ENCODE measurements at regions not wholly inside any gene's neighbourhood (a gene's known extent, or its start where the extent isn't known, plus 50 kb on each side); places are given as distances from the start of the nearest gene placed in this dataset.

DNA sequence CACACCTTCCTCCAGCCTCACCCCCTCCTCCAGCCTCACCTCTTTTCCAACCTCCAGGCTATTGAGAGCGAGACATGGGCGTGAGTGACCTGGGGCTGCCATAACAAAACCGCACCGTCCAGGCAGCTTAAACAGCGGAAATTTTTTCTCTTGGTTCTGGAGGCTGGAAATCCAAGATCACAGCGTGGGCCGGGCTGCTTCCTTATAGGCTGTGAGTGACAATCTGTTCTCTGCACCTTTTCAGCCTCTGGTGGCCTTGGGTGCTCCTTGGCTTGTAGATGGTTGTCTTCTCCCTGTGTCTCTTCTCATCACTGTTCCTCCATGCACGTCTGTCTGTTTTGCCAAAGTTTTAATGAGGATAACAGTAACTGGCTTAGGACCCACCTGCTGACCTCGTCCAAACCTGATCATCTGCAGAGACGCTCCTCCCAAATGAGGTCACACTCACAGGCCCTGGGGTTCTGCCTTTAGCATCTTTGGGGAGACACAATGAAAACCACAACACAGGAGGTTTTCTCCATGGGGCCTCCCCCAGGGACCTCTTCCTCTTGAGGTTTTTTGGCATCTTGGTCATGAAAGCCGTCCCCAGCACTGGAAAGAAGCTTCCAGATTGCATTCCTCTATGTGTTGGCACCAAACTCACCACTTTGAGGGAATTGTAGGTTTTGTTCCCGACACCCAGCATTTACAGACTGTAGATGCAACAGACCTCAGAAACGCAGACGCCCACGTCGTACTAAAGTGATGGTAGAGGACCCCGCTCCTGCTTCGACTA, 878.1 kb downstream of the BRD1 start:
- peaks cover 0 to 29% of the 10 kb centered on the region in 2 experiments for H3K27me3 ChIP-seq (replicated peaks in 1 of 2; ENCODE audit: control insufficient read depth in 2 of 2, extremely low read depth in 1 of 2, insufficient read depth in 2 of 2, low read length in 1 of 2)
- H3K4me1 Mint-ChIP-seq: no peaks in the 10 kb centered on the region
- no peak overlapping the region for H3K4me3 Mint-ChIP-seq
- no peak overlapping the region for H3K4me3 ChIP-seq (ENCODE audit: control insufficient read depth in 1 of 2, extremely low read depth in 1 of 2, low read length in 1 of 2)
- H3K27me3 Mint-ChIP-seq: peaks cover 11% of the 10 kb centered on the region in 2 donors
- no peaks in the 10 kb centered on the region for H3K9me3 ChIP-seq
- POLR2A ChIA-PET: no interaction called here
- WGBS (ENCODE audit: insufficient coverage): 72% methylated on average over 14 of the region's 18 CpGs
- no peak overlapping the region for H3K27ac Mint-ChIP-seq
- no peaks in the 10 kb centered on the region for H3K36me3 ChIP-seq (ENCODE audit: control insufficient read depth in 2 of 2, extremely low read depth in 1 of 2, insufficient read depth in 1 of 2, low read length in 1 of 2)
- DNase-seq: no peak
- H3K27ac ChIP-seq (ENCODE audit: low read length): no peak overlapping the region
- ATAC-seq (replicated peaks in 1 of 4): no peak
- CTCF ChIA-PET: no interaction called here
- no peaks in the 10 kb centered on the region for H3K36me3 Mint-ChIP-seq
- no peaks in the 10 kb centered on the region for H3K4me1 ChIP-seq (ENCODE audit: control insufficient read depth in 1 of 2, extremely low read depth in 1 of 2, insufficient read depth in 2 of 2, low read length in 2 of 2)
- H3K9me3 Mint-ChIP-seq: no peaks in the 10 kb centered on the region

DNA sequence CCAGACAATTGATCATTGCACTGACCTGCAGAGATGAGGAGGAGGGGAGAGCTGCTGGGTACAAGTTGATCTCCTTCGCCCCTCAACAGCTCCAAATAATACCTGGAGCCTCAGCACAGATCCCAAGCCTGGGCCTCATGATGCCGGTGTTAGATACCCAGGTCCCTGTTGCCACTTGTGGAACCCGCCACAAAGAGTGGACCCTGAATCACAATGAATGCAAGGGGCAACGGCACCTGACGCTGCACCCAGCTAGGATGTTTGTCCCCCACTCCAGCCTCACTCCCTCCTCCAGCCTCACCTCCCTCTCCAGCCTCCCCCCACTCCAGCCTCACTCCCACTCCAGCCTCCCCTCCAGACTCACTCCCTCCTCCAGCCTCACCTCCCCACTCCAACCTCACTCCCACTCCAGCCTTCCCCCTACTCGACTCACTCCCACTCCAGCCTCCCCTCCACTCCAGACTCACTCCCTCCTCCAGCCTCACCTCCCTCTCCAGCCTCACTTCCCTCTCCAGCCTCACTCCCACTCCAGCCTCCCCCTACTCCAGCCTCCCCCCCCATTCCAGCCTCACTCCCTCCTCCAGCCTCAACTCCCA, 879.0 kb downstream of the BRD1 start:
- no peak overlapping the region for H3K4me3 Mint-ChIP-seq
- CTCF ChIA-PET: no interaction called here
- Histone ChIP-seq H3K27me3 (replicated peaks in 1 of 2; ENCODE audit: control insufficient read depth in 2 of 2, extremely low read depth in 1 of 2, insufficient read depth in 2 of 2, low read length in 1 of 2) (peaks cover 0 to 35% of the 10 kb centered on the region in 2 experiments), H3K4me1 (ENCODE audit: control insufficient read depth in 1 of 2, extremely low read depth in 1 of 2, insufficient read depth in 2 of 2, low read length in 2 of 2) (no peaks in the 10 kb centered on the region), H3K4me3 (ENCODE audit: control insufficient read depth in 1 of 2, extremely low read depth in 1 of 2, low read length in 1 of 2) (no peak overlapping the region), H3K27ac (ENCODE audit: low read length) (no peak overlapping the region), H3K9me3 (no peaks in the 10 kb centered on the region), H3K36me3 (ENCODE audit: control insufficient read depth in 2 of 2, extremely low read depth in 1 of 2, insufficient read depth in 1 of 2, low read length in 1 of 2) (no peaks in the 10 kb centered on the region)
- 73% methylated on average over 4 of the region's 6 CpGs for WGBS (ENCODE audit: insufficient coverage)
- H3K27me3 Mint-ChIP-seq: peaks cover 11 to 12% of the 10 kb centered on the region in 2 donors
- no peaks in the 10 kb centered on the region for H3K4me1 Mint-ChIP-seq
- ATAC-seq (replicated peaks in 1 of 4) (no peak), DNase-seq (no peak)
- no peaks in the 10 kb centered on the region for H3K9me3 Mint-ChIP-seq
- no peaks in the 10 kb centered on the region for H3K36me3 Mint-ChIP-seq
- no peak overlapping the region for H3K27ac Mint-ChIP-seq
- POLR2A ChIA-PET: no interaction called here

DNA sequence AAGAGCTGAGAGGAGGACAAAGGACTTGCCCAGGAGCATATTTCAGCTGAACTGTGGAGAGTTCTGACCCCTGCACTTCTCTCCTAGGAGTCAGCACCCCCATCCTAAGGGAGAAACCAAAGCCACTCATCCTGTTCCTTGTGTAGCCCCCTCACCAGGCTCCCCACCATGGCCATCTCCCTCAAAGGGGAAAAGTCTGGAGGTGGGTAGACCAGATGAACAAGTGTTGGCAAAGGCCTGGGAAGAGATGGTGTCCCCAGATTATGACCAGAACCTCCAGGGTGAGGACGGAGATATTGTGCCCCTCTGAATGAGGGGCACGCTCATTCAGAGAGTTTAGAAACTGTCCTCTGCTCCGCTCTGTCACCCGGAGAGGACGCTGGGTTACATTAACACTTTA, 880.0 kb downstream of the BRD1 start:
- ChIA-PET CTCF (no interaction called here), POLR2A (no interaction called here)
- Mint-ChIP-seq H3K27ac (no peak overlapping the region), H3K4me1 (no peaks in the 10 kb centered on the region), H3K27me3 (peaks cover 10 to 12% of the 10 kb centered on the region in 2 donors), H3K4me3 (no peak overlapping the region), H3K36me3 (no peaks in the 10 kb centered on the region), H3K9me3 (no peaks in the 10 kb centered on the region)
- WGBS (ENCODE audit: insufficient coverage): 59% methylated on average over 2 of the region's 5 CpGs
- H3K4me3 ChIP-seq (ENCODE audit: control insufficient read depth in 1 of 2, extremely low read depth in 1 of 2, low read length in 1 of 2): no peak overlapping the region
- no peak for DNase-seq
- H3K27me3 ChIP-seq (replicated peaks in 1 of 2; ENCODE audit: control insufficient read depth in 2 of 2, extremely low read depth in 1 of 2, insufficient read depth in 2 of 2, low read length in 1 of 2): peaks cover 0 to 33% of the 10 kb centered on the region in 2 experiments
- no peak for ATAC-seq (replicated peaks in 1 of 4)
- H3K36me3 ChIP-seq (ENCODE audit: control insufficient read depth in 2 of 2, extremely low read depth in 1 of 2, insufficient read depth in 1 of 2, low read length in 1 of 2): no peaks in the 10 kb centered on the region
- H3K4me1 ChIP-seq (ENCODE audit: control insufficient read depth in 1 of 2, extremely low read depth in 1 of 2, insufficient read depth in 2 of 2, low read length in 2 of 2): no peaks in the 10 kb centered on the region
- no peaks in the 10 kb centered on the region for H3K9me3 ChIP-seq
- no peak overlapping the region for H3K27ac ChIP-seq (ENCODE audit: low read length)

DNA sequence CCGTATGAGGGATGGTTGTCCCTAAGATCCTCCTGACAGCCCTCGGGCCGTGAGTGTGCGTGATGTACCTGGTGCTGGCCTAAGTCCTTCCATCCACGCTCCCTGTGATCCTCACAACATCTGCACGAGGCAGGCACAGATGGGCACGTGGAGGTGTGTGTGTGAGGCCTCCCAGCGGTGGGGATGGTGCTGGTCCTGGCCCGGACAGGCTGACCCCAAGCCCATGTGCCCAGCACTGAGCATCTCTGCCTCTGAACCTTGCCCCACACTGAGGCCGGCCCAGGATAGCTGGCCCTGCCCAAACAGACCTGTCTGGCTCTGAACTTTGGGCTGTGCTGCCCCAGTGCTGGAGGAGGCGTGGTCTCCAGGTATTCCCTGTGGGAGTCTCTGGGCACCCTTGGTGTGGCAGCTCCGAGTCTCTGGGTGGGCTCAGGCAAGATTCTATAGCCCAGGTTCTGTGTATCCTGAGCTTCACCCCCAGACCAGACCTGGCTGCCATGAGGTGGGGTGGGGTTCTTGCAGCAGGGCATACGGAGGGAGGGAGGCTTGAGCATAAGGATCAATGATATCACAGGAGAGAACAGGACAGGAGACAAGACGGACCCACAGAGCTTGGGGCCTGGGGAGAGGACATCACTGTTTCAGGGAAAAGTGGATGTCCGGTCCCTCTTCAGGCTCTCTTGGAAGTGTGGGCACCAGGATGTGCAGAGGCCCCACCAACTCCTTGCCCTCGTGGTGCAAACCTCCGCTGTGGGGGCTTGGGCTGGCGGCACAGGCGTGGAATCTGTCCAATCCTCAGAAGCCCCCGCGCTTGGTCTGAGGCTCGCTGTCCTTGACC, 881.8 kb downstream of the BRD1 start:
- no peaks in the 10 kb centered on the region for H3K4me1 Mint-ChIP-seq
- peaks cover 8 to 12% of the 10 kb centered on the region in 2 donors for H3K27me3 Mint-ChIP-seq
- 71% methylated on average over 15 of the region's 22 CpGs for WGBS (ENCODE audit: insufficient coverage)
- POLR2A ChIA-PET: no interaction called here
- no peaks in the 10 kb centered on the region for H3K36me3 Mint-ChIP-seq
- ATAC-seq (replicated peaks in 1 of 4) (no peak), DNase-seq (peak in 1 of 35 experiments; percentile 7)
- Histone ChIP-seq H3K27me3 (replicated peaks in 1 of 2; ENCODE audit: control insufficient read depth in 2 of 2, extremely low read depth in 1 of 2, insufficient read depth in 2 of 2, low read length in 1 of 2) (peaks cover 0 to 28% of the 10 kb centered on the region in 2 experiments), H3K9me3 (no peaks in the 10 kb centered on the region), H3K4me1 (ENCODE audit: control insufficient read depth in 1 of 2, extremely low read depth in 1 of 2, insufficient read depth in 2 of 2, low read length in 2 of 2) (no peaks in the 10 kb centered on the region), H3K4me3 (ENCODE audit: control insufficient read depth in 1 of 2, extremely low read depth in 1 of 2, low read length in 1 of 2) (no peak overlapping the region), H3K27ac (ENCODE audit: low read length) (no peak overlapping the region), H3K36me3 (ENCODE audit: control insufficient read depth in 2 of 2, extremely low read depth in 1 of 2, insufficient read depth in 1 of 2, low read length in 1 of 2) (no peaks in the 10 kb centered on the region)
- H3K9me3 Mint-ChIP-seq: no peaks in the 10 kb centered on the region
- CTCF ChIA-PET: no interaction called here
- H3K4me3 Mint-ChIP-seq: no peak overlapping the region
- no peak overlapping the region for H3K27ac Mint-ChIP-seq

DNA sequence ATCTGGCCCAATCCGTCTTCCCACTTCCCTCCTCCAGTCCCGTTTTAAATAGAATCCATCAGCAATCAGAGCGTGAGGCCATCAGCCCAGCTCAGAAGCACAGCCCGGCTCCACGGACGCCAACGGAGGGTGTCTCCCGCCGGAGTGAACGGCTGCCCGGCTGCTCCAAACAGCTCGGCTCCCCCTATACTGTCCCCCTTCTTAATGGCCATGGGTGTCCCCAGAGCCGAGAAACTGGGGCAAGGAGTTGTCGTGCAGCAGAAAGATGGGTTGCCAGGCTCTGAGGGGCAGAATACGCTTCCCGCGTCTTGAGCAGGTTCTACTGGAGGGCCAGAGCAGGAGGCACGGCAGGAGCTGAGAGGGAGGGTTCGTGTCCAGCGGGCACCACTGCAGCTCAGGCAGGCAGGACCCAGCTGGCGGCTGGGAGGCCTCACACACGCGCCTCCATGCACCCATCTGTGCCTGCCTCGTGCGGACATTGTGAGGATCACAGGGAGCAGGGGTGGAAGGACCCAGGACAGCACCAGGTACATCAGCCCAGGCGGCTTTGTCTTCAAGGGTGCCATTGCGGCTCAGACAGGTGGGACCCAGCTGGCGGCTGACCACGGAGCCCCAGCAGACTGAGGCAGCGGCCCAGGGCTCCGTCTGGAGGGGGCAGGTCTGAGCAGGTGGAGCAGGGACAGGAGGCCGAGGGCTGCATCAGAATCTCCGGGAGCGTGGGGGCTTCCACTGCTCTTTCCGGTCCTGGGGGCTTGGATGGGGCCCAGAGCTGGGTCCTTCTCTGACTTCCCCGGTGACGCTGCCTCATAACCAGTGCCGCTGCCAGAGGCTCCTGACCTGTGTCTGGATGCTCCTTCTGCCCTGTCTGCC, 882.7 kb downstream of the BRD1 start:
- Histone ChIP-seq H3K27ac (ENCODE audit: low read length) (no peak overlapping the region), H3K9me3 (no peaks in the 10 kb centered on the region), H3K36me3 (ENCODE audit: control insufficient read depth in 2 of 2, extremely low read depth in 1 of 2, insufficient read depth in 1 of 2, low read length in 1 of 2) (no peaks in the 10 kb centered on the region), H3K27me3 (replicated peaks in 1 of 2; ENCODE audit: control insufficient read depth in 2 of 2, extremely low read depth in 1 of 2, insufficient read depth in 2 of 2, low read length in 1 of 2) (peaks cover 0 to 21% of the 10 kb centered on the region in 2 experiments), H3K4me1 (ENCODE audit: control insufficient read depth in 1 of 2, extremely low read depth in 1 of 2, insufficient read depth in 2 of 2, low read length in 2 of 2) (no peaks in the 10 kb centered on the region), H3K4me3 (ENCODE audit: control insufficient read depth in 1 of 2, extremely low read depth in 1 of 2, low read length in 1 of 2) (no peak overlapping the region)
- DNase-seq (peak in 1 of 35 experiments; percentile 6), ATAC-seq (replicated peaks in 1 of 4) (no peak)
- Mint-ChIP-seq H3K4me1 (no peaks in the 10 kb centered on the region), H3K27ac (no peak overlapping the region), H3K27me3 (peaks cover 10 to 12% of the 10 kb centered on the region in 2 donors), H3K4me3 (no peak overlapping the region), H3K9me3 (no peaks in the 10 kb centered on the region), H3K36me3 (no peaks in the 10 kb centered on the region)
- ChIA-PET POLR2A (no interaction called here), CTCF (no interaction called here)
- WGBS (ENCODE audit: insufficient coverage): 88% methylated on average over 37 of the region's 38 CpGs

DNA sequence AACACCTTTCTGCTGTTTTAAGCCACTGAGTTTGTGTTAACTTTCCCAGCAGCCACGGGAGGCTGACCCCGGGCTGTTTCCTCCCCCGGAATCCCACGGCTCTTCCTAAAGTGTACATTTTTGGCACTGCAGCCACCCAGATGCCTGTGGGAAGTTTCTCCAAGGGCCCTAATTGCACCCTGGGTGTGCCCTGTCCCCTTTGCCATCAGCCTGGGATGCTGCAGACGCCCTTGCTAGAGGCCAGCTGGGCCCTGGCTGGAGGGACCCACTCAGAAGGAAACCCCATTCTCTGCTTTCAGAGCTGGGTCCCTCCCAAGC, 883.3 kb downstream of the BRD1 start:
- Histone ChIP-seq H3K27me3 (replicated peaks in 1 of 2; ENCODE audit: control insufficient read depth in 2 of 2, extremely low read depth in 1 of 2, insufficient read depth in 2 of 2, low read length in 1 of 2) (peaks cover 0 to 19% of the 10 kb centered on the region in 2 experiments), H3K27ac (ENCODE audit: low read length) (no peak overlapping the region), H3K4me1 (ENCODE audit: control insufficient read depth in 1 of 2, extremely low read depth in 1 of 2, insufficient read depth in 2 of 2, low read length in 2 of 2) (no peaks in the 10 kb centered on the region), H3K9me3 (no peaks in the 10 kb centered on the region), H3K4me3 (ENCODE audit: control insufficient read depth in 1 of 2, extremely low read depth in 1 of 2, low read length in 1 of 2) (no peak overlapping the region), H3K36me3 (ENCODE audit: control insufficient read depth in 2 of 2, extremely low read depth in 1 of 2, insufficient read depth in 1 of 2, low read length in 1 of 2) (no peaks in the 10 kb centered on the region)
- ATAC-seq (replicated peaks in 1 of 4): no peak
- CTCF ChIA-PET: no interaction called here
- H3K27me3 Mint-ChIP-seq: peaks cover 7% of the 10 kb centered on the region in 2 donors
- 84% methylated on average over 5 of the region's 5 CpGs for WGBS (ENCODE audit: insufficient coverage)
- H3K9me3 Mint-ChIP-seq: no peaks in the 10 kb centered on the region
- POLR2A ChIA-PET: no interaction called here
- DNase-seq: no peak
- no peaks in the 10 kb centered on the region for H3K4me1 Mint-ChIP-seq
- no peak overlapping the region for H3K4me3 Mint-ChIP-seq
- no peaks in the 10 kb centered on the region for H3K36me3 Mint-ChIP-seq
- no peak overlapping the region for H3K27ac Mint-ChIP-seq

Measured in T-cell (primary cell).